BE2C (cell line): ENCODE measurements at regions not wholly inside any gene's neighbourhood (a gene's known extent, or its start where the extent isn't known, plus 50 kb on each side); places are given as distances from the start of the nearest gene placed in this dataset.

Source experiments
- DNase-seq: peaks from one replicate; pipeline ENCODE4 v3.0.0-alpha.2; 2020
- H3K27me3 ChIP-seq: fragments of 250-450 bp; sonication (Bioruptor Pico); 2 replicates; pipeline ENCODE4 v1.5.1; 2020; ENCODE audit warnings: mild to moderate bottlenecking
- H3K36me3 ChIP-seq: fragments of 250-450 bp; sonication (Bioruptor Pico); 2 replicates; pipeline ENCODE4 v1.5.1; 2020; ENCODE audit warnings: mild to moderate bottlenecking
- H3K4me1 ChIP-seq: fragments of 250-450 bp; sonication (Bioruptor Pico); 2 replicates; pipeline ENCODE4 v1.5.1; 2020
- H3K4me3 ChIP-seq: 2 replicates; pipeline ENCODE4 v1.5.1; 2011; ENCODE audit warnings: low read depth, low read length
- H3K9me3 ChIP-seq: fragments of 250-450 bp; sonication (Bioruptor Pico); 2 replicates; pipeline ENCODE4 v1.5.1; 2020
- CTCF ChIP-seq: IDR thresholded peaks from 2 replicates; pipeline ENCODE4 v1.5.1; 2012; ENCODE audit warnings: mild to moderate bottlenecking, low read depth, low read length

GRCh38 chr10:100672199-100672598 is 73.2 kb upstream of the PAX2 start:
- Histone ChIP-seq H3K36me3 (no peaks in the 10 kb centered on the region), H3K9me3 (no peaks in the 10 kb centered on the region), H3K4me3 (no peak overlapping the region), H3K27me3 (0 out of 2 replicates have a peak, but pooled peaks cover 3% of the 10 kb centered on the region), H3K4me1 (no peaks in the 10 kb centered on the region; the same call in 1 of the 2 replicates)
- no peak for TF ChIP-seq CTCF
- no peak for DNase-seq

GRCh38 chr10:100677290-100677945 is 68.0 kb upstream of the PAX2 start:
- no peaks in the 10 kb centered on the region for H3K36me3 ChIP-seq
- no peak overlapping the region for H3K4me3 ChIP-seq
- DNase-seq = no peak
- peaks cover 4% of the 10 kb centered on the region for H3K4me1 ChIP-seq
- H3K9me3 ChIP-seq = no peaks in the 10 kb centered on the region
- TF ChIP-seq CTCF = no peak
- no peaks in the 10 kb centered on the region for H3K27me3 ChIP-seq

GRCh38 chr10:100679327-100679726 is 66.1 kb upstream of the PAX2 start:
- no peak for DNase-seq
- TF ChIP-seq CTCF = no peak
- Histone ChIP-seq H3K36me3 (no peaks in the 10 kb centered on the region), H3K4me3 (no peak overlapping the region), H3K4me1 (peaks cover 11% of the 10 kb centered on the region), H3K9me3 (no peaks in the 10 kb centered on the region), H3K27me3 (no peaks in the 10 kb centered on the region)

- no peak for DNase-seq
- Histone ChIP-seq H3K4me1 (peaks cover 27% of the 10 kb centered on the region), H3K27me3 (no peaks in the 10 kb centered on the region), H3K9me3 (no peaks in the 10 kb centered on the region), H3K4me3 (peak overlapping the region; percentile 42), H3K36me3 (no peaks in the 10 kb centered on the region)
- no peak for TF ChIP-seq CTCF
Observed at GRCh38 chr10:100683004-100683403, 62.4 kb upstream of the PAX2 start.

GRCh38 chr10:100683545-100684300 is 61.7 kb upstream of the PAX2 start:
- no peaks in the 10 kb centered on the region for H3K27me3 ChIP-seq
- H3K36me3 ChIP-seq = no peaks in the 10 kb centered on the region
- peak overlapping the region; percentile 42 for H3K4me3 ChIP-seq
- TF ChIP-seq CTCF = no peak
- peaks cover 32% of the 10 kb centered on the region for H3K4me1 ChIP-seq
- no peaks in the 10 kb centered on the region for H3K9me3 ChIP-seq
- DNase-seq = peak; percentile 48

GRCh38 chr10:100684688-100685235 is 60.6 kb upstream of the PAX2 start:
- no peaks in the 10 kb centered on the region for H3K27me3 ChIP-seq
- no peaks in the 10 kb centered on the region for H3K9me3 ChIP-seq
- peaks cover 32% of the 10 kb centered on the region for H3K4me1 ChIP-seq
- TF ChIP-seq CTCF = no peak
- no peak for DNase-seq
- no peaks in the 10 kb centered on the region for H3K36me3 ChIP-seq
- peak overlapping the region; percentile 42; the same call in 1 of the 2 replicates for H3K4me3 ChIP-seq
